ENCODE measurements at regions not wholly inside any gene's neighbourhood (a gene's known extent, or its start where the extent isn't known, plus 50 kb on each side); places are given as distances from the start of the nearest gene placed in this dataset.
A peak's percentile ranks its signal among the peaks of the same experiment; 100 is the strongest.

DNA sequence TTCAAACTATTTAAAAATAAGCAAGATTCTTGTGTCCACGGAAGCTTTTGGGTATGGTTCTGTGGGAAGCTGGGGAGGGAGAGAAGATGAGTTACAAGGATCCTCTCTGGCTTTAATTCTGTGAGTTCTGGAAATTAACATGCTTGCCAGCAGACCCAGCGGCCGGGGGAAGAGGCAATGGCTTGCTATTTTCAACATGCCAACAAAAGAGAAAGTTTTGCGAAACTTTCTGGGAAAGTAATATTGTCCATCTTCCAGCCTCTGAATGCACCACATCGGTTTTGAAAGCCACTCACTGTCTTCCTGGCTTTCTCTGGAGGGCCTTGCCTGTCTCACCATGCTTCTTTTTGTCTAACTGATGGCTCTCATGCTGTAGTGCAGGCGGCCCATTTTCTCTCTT, 85.7 kb downstream of the EN1 start:
- no peak overlapping the region for H3K4me2 ChIP-seq (ENCODE audit: insufficient read depth, low read length)
- H3K4me3 ChIP-seq (ENCODE audit: insufficient read depth, low read length) = no peak overlapping the region
- peaks cover 17% of the 10 kb centered on the region for H3K27me3 ChIP-seq (ENCODE audit: insufficient read depth, low read length)
- no peaks in the 10 kb centered on the region for H3K79me2 ChIP-seq (ENCODE audit: insufficient read depth, low read length)
- no peak overlapping the region for H3K27ac ChIP-seq (ENCODE audit: low read depth, low read length)
- TF ChIP-seq, protein P1, sequence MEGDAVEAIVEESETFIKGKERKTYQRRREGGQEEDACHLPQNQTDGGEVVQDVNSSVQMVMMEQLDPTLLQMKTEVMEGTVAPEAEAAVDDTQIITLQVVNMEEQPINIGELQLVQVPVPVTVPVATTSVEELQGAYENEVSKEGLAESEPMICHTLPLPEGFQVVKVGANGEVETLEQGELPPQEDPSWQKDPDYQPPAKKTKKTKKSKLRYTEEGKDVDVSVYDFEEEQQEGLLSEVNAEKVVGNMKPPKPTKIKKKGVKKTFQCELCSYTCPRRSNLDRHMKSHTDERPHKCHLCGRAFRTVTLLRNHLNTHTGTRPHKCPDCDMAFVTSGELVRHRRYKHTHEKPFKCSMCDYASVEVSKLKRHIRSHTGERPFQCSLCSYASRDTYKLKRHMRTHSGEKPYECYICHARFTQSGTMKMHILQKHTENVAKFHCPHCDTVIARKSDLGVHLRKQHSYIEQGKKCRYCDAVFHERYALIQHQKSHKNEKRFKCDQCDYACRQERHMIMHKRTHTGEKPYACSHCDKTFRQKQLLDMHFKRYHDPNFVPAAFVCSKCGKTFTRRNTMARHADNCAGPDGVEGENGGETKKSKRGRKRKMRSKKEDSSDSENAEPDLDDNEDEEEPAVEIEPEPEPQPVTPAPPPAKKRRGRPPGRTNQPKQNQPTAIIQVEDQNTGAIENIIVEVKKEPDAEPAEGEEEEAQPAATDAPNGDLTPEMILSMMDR (IDR thresholded peaks at IDR 0.05; ENCODE audit: extremely low read depth, low read depth, low read length) = no peak
- no peaks in the 10 kb centered on the region for H3K36me3 ChIP-seq (ENCODE audit: insufficient read depth, low read length)
- H3K9me3 ChIP-seq (ENCODE audit: low read depth, low read length) = no peaks in the 10 kb centered on the region
- H3K4me1 ChIP-seq (ENCODE audit: insufficient read depth, low read length) = no peaks in the 10 kb centered on the region
- no peak overlapping the region for H2AFZ ChIP-seq (ENCODE audit: low read length)
- no peak for DNase-seq (ENCODE audit: insufficient read length, low spot score, missing footprints)
- H4K20me1 ChIP-seq (ENCODE audit: insufficient read depth, low read length) = no peaks in the 10 kb centered on the region

DNA sequence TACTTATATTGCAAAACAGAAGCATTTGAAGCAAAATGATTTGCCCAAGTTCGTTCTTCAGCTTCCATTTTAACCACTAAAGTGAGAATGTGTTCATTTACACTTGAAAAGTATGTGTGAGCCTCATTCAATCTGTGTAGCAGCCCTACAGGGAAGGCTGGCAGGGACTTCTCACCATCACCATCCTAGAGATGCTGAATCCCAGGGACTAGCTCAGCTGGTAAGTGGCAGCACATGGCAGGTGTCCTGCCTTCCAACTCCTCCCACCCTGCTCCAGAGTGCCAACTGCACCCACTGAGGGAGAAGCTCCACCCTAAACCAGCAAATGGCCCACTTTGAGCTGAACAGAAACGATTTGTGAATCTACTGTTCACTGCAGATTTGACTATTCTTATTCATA, 91.5 kb downstream of the EN1 start:
- no peak overlapping the region for H2AFZ ChIP-seq (ENCODE audit: low read length)
- no peaks in the 10 kb centered on the region for H3K9me3 ChIP-seq (ENCODE audit: low read depth, low read length)
- no peaks in the 10 kb centered on the region for H4K20me1 ChIP-seq (ENCODE audit: insufficient read depth, low read length)
- no peak for DNase-seq (ENCODE audit: insufficient read length, low spot score, missing footprints)
- no peak overlapping the region for H3K27ac ChIP-seq (ENCODE audit: low read depth, low read length)
- no peaks in the 10 kb centered on the region for H3K79me2 ChIP-seq (ENCODE audit: insufficient read depth, low read length)
- H3K36me3 ChIP-seq (ENCODE audit: insufficient read depth, low read length) = no peaks in the 10 kb centered on the region
- peaks cover 11% of the 10 kb centered on the region for H3K27me3 ChIP-seq (ENCODE audit: insufficient read depth, low read length)
- TF ChIP-seq, protein P1 (IDR thresholded peaks at IDR 0.05; ENCODE audit: extremely low read depth, low read depth, low read length) = no peak
- no peak overlapping the region for H3K4me2 ChIP-seq (ENCODE audit: insufficient read depth, low read length)
- peaks cover 2% of the 10 kb centered on the region for H3K4me1 ChIP-seq (ENCODE audit: insufficient read depth, low read length)
- no peak overlapping the region for H3K4me3 ChIP-seq (ENCODE audit: insufficient read depth, low read length)

DNA sequence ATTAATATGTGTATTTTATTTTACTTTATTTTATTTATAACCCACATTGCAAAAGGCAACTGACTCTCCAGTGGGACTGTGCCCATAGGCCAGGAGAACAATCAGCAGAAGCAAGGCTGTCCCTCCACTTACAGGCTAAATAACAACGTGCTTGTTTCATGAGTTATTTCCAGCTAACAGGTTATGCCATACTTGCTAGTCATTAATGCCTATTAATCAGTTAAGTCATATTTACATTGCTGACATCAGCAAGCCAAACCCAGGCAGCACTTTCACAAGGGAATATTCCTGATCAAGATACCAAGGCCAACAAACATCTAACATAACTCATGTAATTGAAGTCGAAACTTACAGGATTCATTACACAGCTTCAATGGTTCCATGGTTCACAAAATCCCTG, 92.1 kb downstream of the EN1 start:
- H3K4me2 ChIP-seq (ENCODE audit: insufficient read depth, low read length) = no peak overlapping the region
- no peaks in the 10 kb centered on the region for H3K36me3 ChIP-seq (ENCODE audit: insufficient read depth, low read length)
- DNase-seq (ENCODE audit: insufficient read length, low spot score, missing footprints) = no peak
- H3K9me3 ChIP-seq (ENCODE audit: low read depth, low read length) = no peaks in the 10 kb centered on the region
- H3K4me3 ChIP-seq (ENCODE audit: insufficient read depth, low read length) = no peak overlapping the region
- peaks cover 6% of the 10 kb centered on the region for H3K4me1 ChIP-seq (ENCODE audit: insufficient read depth, low read length)
- no peak overlapping the region for H3K27ac ChIP-seq (ENCODE audit: low read depth, low read length)
- H3K79me2 ChIP-seq (ENCODE audit: insufficient read depth, low read length) = no peaks in the 10 kb centered on the region
- H3K27me3 ChIP-seq (ENCODE audit: insufficient read depth, low read length) = peaks cover 11% of the 10 kb centered on the region
- no peak overlapping the region for H2AFZ ChIP-seq (ENCODE audit: low read length)
- TF ChIP-seq, protein P1 (IDR thresholded peaks at IDR 0.05; ENCODE audit: extremely low read depth, low read depth, low read length) = no peak
- H4K20me1 ChIP-seq (ENCODE audit: insufficient read depth, low read length) = no peaks in the 10 kb centered on the region

DNA sequence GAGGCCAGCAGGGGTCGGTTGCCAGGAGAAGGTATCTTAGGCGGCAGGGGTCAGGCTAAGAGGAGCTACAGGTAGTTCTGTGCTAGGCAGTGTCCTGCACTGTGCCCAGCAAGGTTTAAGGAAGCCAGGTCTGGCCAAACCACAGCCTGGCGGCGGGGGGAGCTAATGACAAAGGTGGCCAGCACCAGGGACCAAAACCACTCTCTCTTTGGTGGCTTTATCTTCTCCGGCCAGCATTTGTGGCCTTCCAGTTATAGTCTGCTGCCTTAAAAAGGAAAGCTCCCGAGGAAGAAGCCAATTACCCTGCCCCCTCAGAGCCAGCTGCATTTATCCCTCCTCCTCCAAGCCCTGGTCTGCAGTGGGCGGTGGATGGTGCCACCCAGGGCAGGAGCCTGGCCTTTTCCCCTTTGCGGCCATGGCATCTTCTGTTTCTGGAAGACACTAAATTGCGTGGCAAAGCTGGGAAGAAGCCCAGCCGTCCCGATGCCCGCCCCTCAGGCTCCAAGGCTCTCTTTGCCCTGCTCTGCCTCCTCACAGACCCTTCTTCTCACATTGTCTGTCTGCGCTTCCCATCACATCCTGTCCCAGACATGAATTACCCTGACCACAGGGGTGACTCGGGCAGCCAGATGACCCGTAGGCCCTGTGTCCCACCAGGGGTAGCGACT, 94.6 kb downstream of the EN1 start:
- Histone ChIP-seq H3K27ac (ENCODE audit: low read depth, low read length) (no peak overlapping the region), H3K27me3 (ENCODE audit: insufficient read depth, low read length) (peaks cover 11% of the 10 kb centered on the region), H3K36me3 (ENCODE audit: insufficient read depth, low read length) (no peaks in the 10 kb centered on the region), H3K4me3 (ENCODE audit: insufficient read depth, low read length) (no peak overlapping the region), H3K9me3 (ENCODE audit: low read depth, low read length) (no peaks in the 10 kb centered on the region), H3K4me1 (ENCODE audit: insufficient read depth, low read length) (peaks cover 6% of the 10 kb centered on the region), H3K4me2 (ENCODE audit: insufficient read depth, low read length) (peak overlapping the region; percentile 9), H2AFZ (ENCODE audit: low read length) (peak overlapping the region; percentile 46), H3K79me2 (ENCODE audit: insufficient read depth, low read length) (no peaks in the 10 kb centered on the region), H4K20me1 (ENCODE audit: insufficient read depth, low read length) (no peaks in the 10 kb centered on the region)
- TF ChIP-seq, protein P1 (IDR thresholded peaks at IDR 0.05; ENCODE audit: extremely low read depth, low read depth, low read length) = no peak
- no peak for DNase-seq (ENCODE audit: insufficient read length, low spot score, missing footprints)
